NCI-H2029 treated with DMSO at 0.1 percent for 48 hours (cell line): ENCODE measurements at regions not wholly inside any gene's neighbourhood (a gene's known extent, or its start where the extent isn't known, plus 50 kb on each side); places are given as distances from the start of the nearest gene placed in this dataset.
A peak's percentile ranks its signal among the peaks of the same experiment; 100 is the strongest.
"Not testable (repeated sequence)": the region's sequence is repeated elsewhere in the genome, so short reads cannot be mapped to it uniquely, and the experiment has no call there.

Experiments
- DNase-seq: peaks from one replicate; lab custom pipeline; 2025; lab: John Stamatoyannopoulos, UW

GRCh38 chrX:155819966-155820491 lies 61.1 kb upstream of the VAMP7 start:
- peak; percentile 53 for DNase-seq

GRCh38 chrX:155819525-155819924 lies 61.6 kb upstream of the VAMP7 start:
- peak; percentile 38 for DNase-seq

- DNase-seq = not testable (repeated sequence)
Observed at GRCh38 chrX:155814391-155814790, 66.8 kb upstream of the VAMP7 start.

- no peak for DNase-seq
Observed at GRCh38 chrX:155779831-155780230, 101.3 kb upstream of the VAMP7 start.

- DNase-seq = no peak
Observed at GRCh38 chrX:155778844-155779553, 102.1 kb upstream of the VAMP7 start.

- no peak for DNase-seq
Observed at GRCh38 chrX:155774387-155774786, 106.8 kb upstream of the VAMP7 start.

- DNase-seq = no peak
Observed at GRCh38 chrX:155767876-155768769, 113.0 kb upstream of the VAMP7 start.

- peak; percentile 5 for DNase-seq
Observed at GRCh38 chrX:155767051-155767875, 113.9 kb upstream of the VAMP7 start.

GRCh38 chrX:155766321-155766720 lies 114.8 kb upstream of the VAMP7 start:
- no peak for DNase-seq

- DNase-seq = no peak
Observed at GRCh38 chrX:155761185-155761584, 120.0 kb upstream of the VAMP7 start.

GRCh38 chrX:155757046-155757759 lies 123.9 kb upstream of the VAMP7 start:
- DNase-seq = no peak

GRCh38 chrX:155755706-155756337 lies 125.3 kb upstream of the VAMP7 start:
- no peak for DNase-seq

- no peak for DNase-seq
Observed at GRCh38 chrX:155751131-155751530, 130.0 kb upstream of the VAMP7 start.

- peak; percentile 22 for DNase-seq
Observed at GRCh38 chrX:155747520-155747919, 133.6 kb upstream of the VAMP7 start.

- peak; percentile 40 for DNase-seq
Observed at GRCh38 chrX:155745792-155746191, 133.0 kb upstream of the TMLHE start.

- no peak for DNase-seq
Observed at GRCh38 chrX:155744534-155744933, 131.8 kb upstream of the TMLHE start.

- DNase-seq = not testable (repeated sequence)
Observed at GRCh38 chrX:155728335-155728734, 115.6 kb upstream of the TMLHE start.

- no peak for DNase-seq
Observed at GRCh38 chrX:155718972-155719586, 106.3 kb upstream of the TMLHE start.

- no peak for DNase-seq
Observed at GRCh38 chrX:155715141-155715540, 102.4 kb upstream of the TMLHE start.

- DNase-seq = no peak
Observed at GRCh38 chrX:155695419-155695818, 82.7 kb upstream of the TMLHE start.
